GM12891 (cell line): ENCODE measurements at regions not wholly inside any gene's neighbourhood (a gene's known extent, or its start where the extent isn't known, plus 50 kb on each side); places are given as distances from the start of the nearest gene placed in this dataset.

Source experiments
- DNase-seq: peaks from one replicate; pipeline ENCODE4 v3.0.0; 2011; ENCODE audit warnings: low spot score; ENCODE audit not compliant: insufficient read length
- FAIRE-seq: peaks from 2 replicates; lab custom pipeline; 2011; peaks lifted over from hg19 to GRCh38; lab: Jason Lieb, UNC
- PAX5 ChIP-seq: IDR thresholded peaks from 2 replicates; pipeline ENCODE4 v1.6.1; 2011; ENCODE audit warnings: low read length, moderate library complexity, mild to moderate bottlenecking; ENCODE audit not compliant: insufficient read depth, severe bottlenecking
- POLR2A ChIP-seq: IDR thresholded peaks from 2 replicates; pipeline ENCODE4 v1.6.1; 2011; ENCODE audit warnings: low read depth, low read length, control low read depth
- POLR2AphosphoS5 ChIP-seq: IDR thresholded peaks from 2 replicates; pipeline ENCODE4 v1.6.1; 2011; ENCODE audit warnings: low read depth, low read length, control low read depth
- POU2F2 ChIP-seq: IDR thresholded peaks from 2 replicates; pipeline ENCODE4 v1.6.1; 2011; ENCODE audit warnings: low read depth, mild to moderate bottlenecking, control low read depth, low read length, moderate library complexity
- SPI1 ChIP-seq: IDR thresholded peaks from 2 replicates; pipeline ENCODE4 v1.6.1; 2011; ENCODE audit warnings: low read depth, low read length, control low read depth
- TAF1 ChIP-seq: IDR thresholded peaks from 2 replicates; pipeline ENCODE4 v1.6.1; 2011; ENCODE audit warnings: low read depth, low read length, control low read depth

DNA sequence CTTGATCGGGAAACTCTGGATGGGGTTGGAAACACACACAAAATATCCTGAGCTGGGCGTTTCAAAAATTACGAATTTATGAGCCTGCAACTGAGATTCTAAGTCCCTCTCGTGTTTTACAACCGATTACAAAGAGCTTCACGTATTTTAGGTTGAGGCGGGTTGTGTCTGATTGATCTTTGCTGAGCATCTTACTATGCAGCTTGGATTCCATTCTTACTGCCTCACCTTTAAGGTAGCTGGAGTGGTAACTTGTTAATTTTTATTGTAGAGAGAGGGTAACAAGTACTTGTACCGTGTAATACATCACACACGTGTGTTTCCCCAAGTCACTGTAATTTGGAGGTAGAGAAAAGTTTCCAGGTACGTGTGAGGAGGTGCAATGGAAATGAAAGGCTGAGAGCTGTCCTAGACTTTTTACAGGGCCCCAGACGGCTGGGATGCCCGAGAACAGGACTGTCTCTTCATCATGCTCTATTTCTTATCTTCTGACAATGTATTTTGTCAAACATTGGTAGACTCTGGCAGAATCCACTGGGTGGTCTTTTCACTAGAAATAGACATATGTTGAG, 97.8 kb upstream of the TENM3 start:
- FAIRE-seq (no peak), DNase-seq (no peak)
- no peak for TF ChIP-seq TAF1
- no peak for TF ChIP-seq POLR2AphosphoS5
- TF ChIP-seq SPI1: no peak
- no peak for TF ChIP-seq POLR2A
- no peak for TF ChIP-seq POU2F2
- TF ChIP-seq PAX5: no peak

DNA sequence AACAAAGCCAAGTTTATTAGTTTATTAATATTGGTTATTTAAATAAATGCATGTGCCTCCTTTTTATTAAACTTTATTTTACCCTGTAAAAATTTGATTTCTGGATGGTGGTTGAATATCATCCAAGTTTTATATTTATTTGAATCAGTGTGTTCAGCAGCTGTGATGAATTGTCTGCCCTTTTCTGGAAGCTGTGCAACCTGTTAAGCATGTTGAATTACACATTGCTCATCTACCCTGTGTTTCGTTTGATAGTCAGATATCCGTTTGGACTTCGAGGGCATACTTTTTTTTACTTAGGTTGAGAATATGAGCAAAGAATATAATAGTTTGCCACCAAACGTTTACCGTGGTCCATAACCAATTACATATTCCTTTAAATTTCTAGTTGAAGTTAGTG, 95.8 kb upstream of the TENM3 start:
- FAIRE-seq (no peak), DNase-seq (no peak)
- no peak for TF ChIP-seq POLR2A
- no peak for TF ChIP-seq POU2F2
- no peak for TF ChIP-seq SPI1
- TF ChIP-seq TAF1: no peak
- no peak for TF ChIP-seq POLR2AphosphoS5
- TF ChIP-seq PAX5: no peak

DNA sequence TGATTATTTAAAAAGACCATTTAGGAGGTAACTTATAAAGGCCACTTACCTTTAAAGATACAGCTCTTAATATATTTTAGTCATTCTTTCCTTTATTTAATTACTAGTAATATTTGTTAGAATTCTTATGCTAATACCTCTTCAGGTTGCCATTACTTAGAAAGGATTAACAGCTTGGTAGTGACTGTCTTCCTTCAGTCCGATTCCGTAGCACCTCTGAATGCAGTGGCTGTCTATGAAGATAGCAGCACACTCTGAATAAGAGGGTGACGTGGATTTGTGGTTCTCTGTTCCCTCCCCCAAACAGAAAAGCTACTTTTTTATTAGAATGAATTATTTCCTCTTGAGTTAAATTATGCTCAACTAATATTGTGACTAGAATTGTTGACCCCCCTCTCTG, 92.6 kb upstream of the TENM3 start:
- TF ChIP-seq POLR2AphosphoS5 (no peak), TAF1 (no peak), SPI1 (no peak), POLR2A (no peak), POU2F2 (no peak), PAX5 (no peak)
- no peak for FAIRE-seq

DNA sequence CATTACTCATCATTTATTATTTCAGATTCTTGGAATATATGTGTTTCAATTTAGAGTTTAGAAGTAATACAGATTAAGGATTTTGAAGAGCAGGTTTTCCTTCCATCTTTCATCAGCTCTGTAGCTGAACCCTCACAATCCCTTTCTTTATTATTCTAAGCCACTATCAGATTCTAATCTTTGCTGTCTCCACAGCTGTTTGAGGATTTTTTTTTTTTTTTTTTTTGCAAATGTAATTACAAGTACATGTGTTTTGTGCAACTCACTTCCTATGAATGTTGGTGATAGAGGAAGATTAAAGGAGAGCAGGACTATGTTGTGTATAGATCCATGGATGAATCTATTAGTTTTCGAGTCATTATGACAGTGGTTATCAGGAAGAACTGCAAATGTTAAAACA, 87.4 kb upstream of the TENM3 start:
- TF ChIP-seq SPI1 (no peak), PAX5 (no peak), TAF1 (no peak), POLR2A (no peak), POU2F2 (no peak), POLR2AphosphoS5 (no peak)
- no peak for DNase-seq
- no peak for FAIRE-seq

More for the DNA sequence above, 92.6 kb upstream of the TENM3 start:
- no peak for DNase-seq

DNA sequence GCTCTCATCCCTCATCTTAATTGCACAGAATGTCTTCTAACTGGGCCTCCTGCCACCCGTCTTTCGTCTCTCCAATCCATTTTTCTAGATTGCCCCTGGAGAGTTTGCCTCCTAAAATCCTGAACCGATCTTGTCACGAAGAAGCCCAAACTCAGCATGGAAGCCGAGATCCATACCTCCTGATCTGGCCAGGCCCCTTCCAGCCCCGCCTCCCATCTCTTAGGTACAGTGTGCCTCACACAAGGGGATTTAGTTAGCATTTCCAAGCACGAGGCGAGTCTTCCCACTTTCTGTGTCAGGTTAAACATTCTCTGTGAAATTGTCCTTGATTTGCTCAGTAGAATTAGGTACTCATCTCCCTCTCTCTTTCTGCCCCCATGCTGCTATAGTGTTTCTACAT, 80.0 kb upstream of the TENM3 start:
- TF ChIP-seq POLR2A (no peak), TAF1 (no peak), POLR2AphosphoS5 (no peak), PAX5 (no peak)
- DNase-seq (no peak), FAIRE-seq (no peak)

DNA sequence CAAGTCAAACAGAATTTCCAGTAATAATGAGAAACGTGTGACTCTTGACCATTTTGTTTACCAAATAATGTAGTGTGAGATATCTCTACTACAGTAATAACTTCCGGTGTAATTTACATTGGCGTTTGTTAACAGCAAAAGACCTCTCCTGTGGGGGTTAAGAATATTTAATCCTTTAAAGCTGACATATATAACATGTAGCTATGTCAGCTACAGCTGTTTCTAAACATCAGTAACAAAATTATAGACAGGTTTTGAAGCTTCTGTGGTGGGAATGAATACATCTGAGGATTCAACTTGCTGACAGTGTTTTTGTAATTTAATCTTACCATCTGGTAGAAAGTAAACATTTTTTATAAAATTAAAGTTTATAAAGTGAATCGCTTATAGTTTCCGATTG, 73.6 kb upstream of the TENM3 start:
- FAIRE-seq (no peak), DNase-seq (no peak)
- no peak for TF ChIP-seq POLR2A
- TF ChIP-seq SPI1: no peak
- TF ChIP-seq POLR2AphosphoS5: no peak
- TF ChIP-seq PAX5: no peak

DNA sequence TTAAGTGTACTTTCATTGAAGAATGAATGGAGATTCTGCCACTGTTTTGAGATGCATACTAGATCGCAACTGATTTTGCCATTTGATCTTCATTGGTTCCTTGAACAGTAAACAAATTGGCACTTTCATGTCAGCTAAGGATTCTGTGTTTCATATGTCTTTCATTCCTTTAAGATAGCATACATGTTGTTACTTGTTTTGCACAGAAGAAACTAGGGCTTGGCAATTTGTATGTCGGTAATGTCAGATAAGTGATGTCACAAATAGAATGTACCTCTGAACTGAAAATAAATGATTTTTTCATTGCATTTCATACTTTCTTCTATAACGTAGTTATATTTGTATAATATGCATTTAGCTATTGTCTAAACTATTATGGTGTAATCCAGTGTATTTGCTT, 73.2 kb upstream of the TENM3 start:
- TF ChIP-seq SPI1: no peak
- no peak for TF ChIP-seq POU2F2
- no peak for TF ChIP-seq POLR2AphosphoS5
- TF ChIP-seq POLR2A: no peak
- TF ChIP-seq TAF1: no peak
- TF ChIP-seq PAX5: no peak
- DNase-seq (no peak), FAIRE-seq (no peak)

DNA sequence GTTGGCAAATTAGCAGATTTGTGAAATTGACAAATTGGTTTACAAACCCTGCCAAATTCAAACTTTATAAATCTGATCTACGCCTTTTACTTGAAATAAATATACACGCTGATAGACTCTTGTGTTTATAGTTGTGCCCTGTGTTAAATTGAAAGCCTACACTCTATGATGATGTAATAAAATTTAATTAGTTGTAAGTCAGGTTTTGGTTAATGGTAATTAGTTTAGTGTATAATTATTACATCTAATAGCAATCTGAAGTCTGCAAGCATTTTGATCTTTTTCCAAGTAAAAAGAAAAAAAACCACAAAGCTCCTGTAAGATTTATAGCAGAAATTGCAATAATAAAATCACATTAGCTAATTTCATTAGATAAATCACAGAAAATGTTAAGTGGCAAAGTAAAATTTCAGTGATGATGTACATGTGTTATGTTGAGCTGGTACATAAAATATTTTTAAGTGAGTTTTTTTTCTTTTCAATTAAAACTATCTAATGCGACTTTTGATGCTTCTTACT, 72.7 kb upstream of the TENM3 start:
- TF ChIP-seq PAX5 (no peak), TAF1 (no peak), SPI1 (no peak), POLR2A (no peak), POLR2AphosphoS5 (no peak), POU2F2 (no peak)
- no peak for FAIRE-seq
- DNase-seq: no peak

DNA sequence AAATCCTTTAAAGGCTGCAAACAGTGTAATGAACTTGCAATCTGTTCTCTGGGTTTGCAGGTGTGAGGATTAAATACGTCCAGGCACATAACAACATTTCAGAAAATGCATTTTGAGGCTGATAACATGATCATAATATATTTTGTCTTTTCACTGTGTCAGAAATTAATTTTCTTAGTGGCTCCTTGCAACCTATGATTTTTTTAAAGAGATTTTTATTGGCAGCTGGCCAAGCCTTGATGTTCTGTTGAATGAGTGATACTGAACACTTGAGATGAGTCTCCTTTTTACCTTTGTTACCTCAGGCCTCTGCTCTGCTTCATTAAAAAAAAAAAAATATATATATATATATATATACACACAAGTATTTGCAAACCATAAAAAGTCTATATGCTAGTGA, 68.2 kb upstream of the TENM3 start:
- TF ChIP-seq POU2F2: no peak
- FAIRE-seq: no peak

DNA sequence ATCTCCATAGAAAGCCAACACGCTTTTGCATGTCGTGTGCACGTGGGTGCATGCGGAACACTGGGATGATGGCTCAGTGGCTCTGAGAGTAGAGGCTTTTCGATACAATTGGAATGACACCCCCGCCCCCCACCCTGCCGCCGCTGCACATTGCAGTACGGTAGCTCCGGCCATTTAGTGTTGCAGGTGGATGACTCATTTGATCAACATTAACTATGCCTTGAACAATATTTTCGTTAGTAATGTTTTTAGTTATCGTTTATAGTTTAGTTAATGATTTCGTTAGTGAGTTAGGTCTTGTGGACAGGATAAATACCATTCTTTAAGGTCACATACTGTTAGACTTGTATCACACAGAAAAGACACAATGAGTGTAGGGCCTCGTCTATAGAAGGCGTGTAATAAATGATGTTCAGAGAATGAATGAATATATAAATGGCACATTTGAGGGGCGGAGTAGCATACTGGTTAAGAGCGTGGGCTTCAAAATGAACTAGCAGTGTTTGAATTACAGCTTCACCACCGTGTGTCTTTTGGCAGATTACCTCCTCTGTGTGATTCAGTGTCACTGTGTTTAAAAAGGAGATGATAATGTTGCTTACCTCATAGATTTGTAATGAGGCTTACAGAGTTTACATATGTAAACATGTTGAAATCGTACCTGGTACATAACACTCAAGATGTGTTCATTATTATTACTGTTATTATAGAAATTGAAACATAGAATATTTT, 67.2 kb upstream of the TENM3 start:
- TF ChIP-seq POLR2AphosphoS5: no peak
- TF ChIP-seq TAF1: no peak
- no peak for TF ChIP-seq POLR2A
- TF ChIP-seq PAX5: no peak
- TF ChIP-seq SPI1: no peak
- TF ChIP-seq POU2F2: no peak
- no peak for DNase-seq
- FAIRE-seq: no peak

More for the DNA sequence above, 68.2 kb upstream of the TENM3 start:
- DNase-seq: no peak

DNA sequence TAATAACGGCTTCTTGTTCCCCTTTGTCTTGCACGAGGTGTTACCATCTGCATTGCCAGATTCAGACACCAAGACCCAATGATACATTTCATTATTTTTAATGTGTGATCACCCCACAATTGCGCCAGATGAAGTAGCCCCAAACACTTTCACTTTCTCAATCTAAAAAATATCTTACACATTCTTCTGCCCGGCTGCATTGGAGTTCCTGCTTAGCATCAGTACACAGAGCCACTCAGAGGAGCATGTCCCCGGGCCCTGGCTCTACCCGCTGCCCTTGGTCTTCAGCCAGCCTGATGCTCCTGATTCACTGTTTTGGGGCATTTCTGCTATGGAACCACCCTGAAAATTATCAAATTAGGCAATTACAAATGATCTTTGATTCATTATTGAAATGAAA, 66.0 kb upstream of the TENM3 start:
- no peak for DNase-seq
- TF ChIP-seq TAF1 (no peak), POU2F2 (no peak), POLR2AphosphoS5 (no peak), PAX5 (no peak), SPI1 (no peak), POLR2A (no peak)
- no peak for FAIRE-seq
